Heart right ventricle (tissue), 16 donors: ENCODE measurements at regions not wholly inside any gene's neighbourhood (a gene's known extent, or its start where the extent isn't known, plus 50 kb on each side); places are given as distances from the start of the nearest gene placed in this dataset.
A peak's percentile ranks its signal among the peaks of the same experiment; 100 is the strongest.

Experiments
- ATAC-seq, 8 donors: fragments of 200-7000 bp; cut with Tn5 transposase; one replicate each; pipeline ENCODE4 v1.9.1; 2020; ENCODE audit warnings: mild to moderate bottlenecking in 8 of 8, moderate library complexity in 8 of 8, moderate number of reproducible peaks in 1 of 8
- DNase-seq, 2 donors: peaks; one replicate each; pipeline ENCODE4 v3.0.0-alpha.2; 2020
- H3K27ac ChIP-seq, 10 donors: fragments of 200-600 bp; sonication (generic) in 2 of 10; one replicate each; pipeline versions ENCODE4 v1.5.0 to v1.8.0; 2020 to 2022; ENCODE audit warnings: mild to moderate bottlenecking in 3 of 10
- H3K27me3 ChIP-seq, 7 donors: fragments of 200-600 bp; one replicate each; pipeline ENCODE4 v1.8.0; 2021 to 2022; ENCODE audit warnings: mild to moderate bottlenecking in 2 of 7
- H3K36me3 ChIP-seq, 9 donors: fragments of 200-600 bp; sonication (generic) in 1 of 9; one replicate each; pipeline versions ENCODE4 v1.5.0 to v1.8.0; 2020 to 2022; ENCODE audit warnings: mild to moderate bottlenecking in 2 of 9
- H3K4me1 ChIP-seq, 9 donors: fragments of 200-600 bp; sonication (generic) in 1 of 9; one replicate each; pipeline versions ENCODE4 v1.5.0 to v1.8.0; 2020 to 2022; ENCODE audit warnings: mild to moderate bottlenecking in 4 of 9
- H3K4me3 ChIP-seq, 10 donors: fragments of 200-600 bp; sonication (generic) in 2 of 10; one replicate each; pipeline versions ENCODE4 v1.5.0 to v1.8.0; 2020 to 2022; ENCODE audit warnings: mild to moderate bottlenecking in 7 of 10, moderate library complexity in 2 of 10
- H3K9me3 ChIP-seq, 11 donors: fragments of 200-600 bp in 10 of 11; sonication (generic) in 2 of 11; one replicate each; pipeline versions ENCODE4 v1.5.0 to v1.8.0; 2013 to 2022; ENCODE audit warnings: mild to moderate bottlenecking in 2 of 11, control low read depth in 1 of 11, moderate library complexity in 1 of 11
- CTCF ChIP-seq, 9 donors: fragments of 200-600 bp; sonication (generic) in 2 of 9; IDR thresholded peaks; one replicate each; pipeline versions ENCODE4 v1.5.0 to v1.8.0; 2021 to 2022; ENCODE audit warnings: antibody characterized with exemption in 9 of 9, mild to moderate bottlenecking in 5 of 9, moderate library complexity in 1 of 9
- WGBS, 2 donors: extraction: QIAGEN DNeasy Blood & Tissue Kit; methylation state at CpG; one replicate each; pipeline ENCODE4 v1.1.7; 2013; ENCODE audit warnings: inconsistent platforms in 1 of 2; 5-methylcytosine and 5-hydroxymethylcytosine counted together
- intact Hi-C, 10 donors: fragments of 100-400 bp; cut with DNase I; formaldehyde crosslinking; loops; one replicate each; pipeline versions ENCODE4 v1.11.1 to v1.14.2; 2022
- donor health status: Arrhythmogenic right ventricular cardiomyopathy.
- donor health status: ischemic (EF 13 %, LVEDD 7.1; RV severe dilation, severe dysfunction).
- donor health status: healthy with polysubstance abuse.
- donor health status: DM: no; HTN: yes; CAD: no.
- donor health status: DM: no; HTN: no; CAD: no.
- donor health status: ischemic (EF 25% LVEDD 6.9; RV normal size, moderate dysfunction).
- donor health status: ischemic (EF 25% LVEDD 5.7; RV mildly dilated, moderate dysfunction).
- donor health status: healthy.
- donor health status: DM: yes; HTN: yes; CAD: no.
- donor health status: Ischemic cardiomyopathy.
- donor health status: ischemic (EF 35%, LVEDD 5.7; RV mildly dilated, moderate dysfunction).
- donor health status: nonischemic (EF 11% LVEDD 7.7; RV severe dilation, severe dysfunction).
- donor health status: DM: yes; HTN: yes; CAD: no.
- donor health status: PGD.
- donor health status: ischemic (EF 29% LVEDD 5.4; RV normal size, mild dysfunction).
- donor health status: nonischemic (EF 23%, LVEDD 6.1; RV moderate dilation, normal function).

GRCh38 chr5:39500551-39501175 is 75.9 kb upstream of the DAB2 start:
- H3K27ac ChIP-seq = peak overlapping the region in 4 of 10 donors; percentile 48 to 78 (median 68)
- no peak overlapping the region for H3K4me3 ChIP-seq
- H3K36me3 ChIP-seq = no peaks in the 10 kb centered on the region
- no peaks in the 10 kb centered on the region for H3K27me3 ChIP-seq
- peaks cover 0 to 48% (median 24%) of the 10 kb centered on the region in 9 donors for H3K4me1 ChIP-seq
- intact Hi-C loops = no loop called here
- WGBS, 2 donors = 53 to 60% methylated on average over 2 of the region's 2 CpGs
- no peak for DNase-seq
- no peak for TF ChIP-seq CTCF (IDR thresholded peaks at IDR 0.05)
- no peak for ATAC-seq
- H3K9me3 ChIP-seq = no peaks in the 10 kb centered on the region

- Histone ChIP-seq H3K27me3 (no peaks in the 10 kb centered on the region), H3K9me3 (no peaks in the 10 kb centered on the region), H3K36me3 (no peaks in the 10 kb centered on the region), H3K4me1 (peaks cover 0 to 59% (median 25%) of the 10 kb centered on the region in 9 donors), H3K27ac (no peak overlapping the region), H3K4me3 (no peak overlapping the region)
- 66 to 72% methylated on average over 4 of the region's 4 CpGs for WGBS, 2 donors
- DNase-seq = no peak
- intact Hi-C loops = loop anchor here in 1 of 10 donors (5.0 kb wide), 1 partner anchor 71 kb away; no protein-coding TSS in a partner anchor
- TF ChIP-seq CTCF (IDR thresholded peaks at IDR 0.05) = no peak
- no peak for ATAC-seq
Observed at GRCh38 chr5:39498278-39498952, 73.6 kb upstream of the DAB2 start.

DNA sequence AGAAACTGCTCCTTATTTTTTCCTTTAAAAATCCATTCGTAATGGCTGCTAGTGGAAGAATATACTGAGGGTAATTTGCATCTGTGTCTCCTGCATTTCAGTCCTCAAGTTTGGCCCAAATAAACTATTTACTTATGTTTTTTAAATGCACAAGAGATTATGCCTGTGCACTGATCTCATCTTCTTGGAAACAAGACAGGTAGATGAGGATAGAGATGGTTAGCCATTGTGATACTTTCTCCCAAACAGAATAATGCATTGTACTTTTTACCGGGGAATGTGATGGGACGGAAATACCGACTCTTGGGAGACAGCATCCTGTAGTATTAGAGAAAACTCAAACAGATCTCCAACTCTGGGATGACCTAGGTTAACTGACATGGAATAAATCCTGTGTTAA is 72.5 kb upstream of the DAB2 start:
- H3K9me3 ChIP-seq = peaks cover 0 to under 1% (median 0%) of the 10 kb centered on the region in 11 donors
- H3K27me3 ChIP-seq = no peaks in the 10 kb centered on the region
- H3K4me1 ChIP-seq = peaks cover 0 to 48% (median 18%) of the 10 kb centered on the region in 9 donors
- no peaks in the 10 kb centered on the region for H3K36me3 ChIP-seq
- TF ChIP-seq CTCF (IDR thresholded peaks at IDR 0.05) = no peak
- H3K27ac ChIP-seq = no peak overlapping the region
- H3K4me3 ChIP-seq = no peak overlapping the region
- DNase-seq = no peak
- ATAC-seq = no peak
- 90% methylated on average over 4 of the region's 4 CpGs for WGBS, 2 donors
- intact Hi-C loops = loop anchor here in 1 of 10 donors (5.0 kb wide), 1 partner anchor 70 kb away; no protein-coding TSS in a partner anchor

DNA sequence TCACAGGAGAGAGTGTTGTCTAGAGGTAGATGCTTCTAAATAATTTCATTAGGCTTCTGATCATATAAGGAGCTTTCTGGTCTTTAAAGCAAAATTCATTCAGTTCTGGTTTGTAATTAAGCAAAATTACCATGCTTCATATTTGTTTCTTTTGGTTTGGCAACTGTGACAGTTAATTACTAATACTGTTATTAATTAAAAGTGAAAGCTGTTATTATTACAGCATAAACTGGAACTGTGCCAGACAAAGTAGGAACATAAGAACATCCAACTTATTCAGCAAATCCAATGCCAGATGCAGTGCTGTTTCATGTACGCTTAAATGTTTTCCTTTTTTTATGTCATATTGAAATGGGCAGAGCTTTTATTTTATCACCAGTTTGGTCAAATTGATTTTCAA is 70.4 kb upstream of the DAB2 start:
- WGBS, 2 donors = 37 to 58% methylated on average over 1 of the region's 1 CpG
- Histone ChIP-seq H3K4me3 (no peak overlapping the region), H3K4me1 (peaks cover 0 to 27% (median 8%) of the 10 kb centered on the region in 9 donors), H3K27ac (peak overlapping the region in 3 of 10 donors; percentile 38 to 63 (median 40)), H3K27me3 (no peaks in the 10 kb centered on the region), H3K9me3 (peaks cover 0 to 21% (median 10%) of the 10 kb centered on the region in 11 donors), H3K36me3 (no peaks in the 10 kb centered on the region)
- ATAC-seq = peak in 1 of 8 donors; percentile 29
- DNase-seq = no peak
- intact Hi-C loops = loop anchor here in 1 of 10 donors (5.0 kb wide), 1 partner anchor 68 kb away; no protein-coding TSS in a partner anchor
- TF ChIP-seq CTCF (IDR thresholded peaks at IDR 0.05) = no peak
